ENCODE measurements at regions not wholly inside any gene's neighbourhood (a gene's known extent, or its start where the extent isn't known, plus 50 kb on each side); places are given as distances from the start of the nearest gene placed in this dataset.
"Not testable (repeated sequence)": the region's sequence is repeated elsewhere in the genome, so short reads cannot be mapped to it uniquely, and the experiment has no call there.

DNA sequence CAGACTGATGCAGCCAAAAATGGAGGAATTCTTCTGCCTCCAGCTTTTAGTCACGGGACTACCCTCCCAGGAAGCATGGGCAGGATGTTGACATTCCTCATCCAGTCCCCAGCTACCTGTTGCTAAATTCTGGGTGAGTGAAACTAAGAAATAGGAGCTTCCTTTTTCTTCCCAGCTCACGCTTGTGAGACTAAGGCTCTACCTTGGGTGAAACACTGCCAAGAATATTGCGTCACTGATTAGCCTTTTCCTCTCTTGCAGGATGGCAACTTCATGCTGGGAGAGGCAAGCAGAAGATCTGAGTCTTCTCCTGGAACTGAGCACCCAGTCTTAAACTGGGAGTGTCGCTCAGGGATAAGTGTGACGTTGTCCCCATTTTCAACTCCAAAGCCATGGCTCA is 59.7 kb downstream of the RNU2-63P start:
- DNase-seq, result not testable (repeated sequence)

DNA sequence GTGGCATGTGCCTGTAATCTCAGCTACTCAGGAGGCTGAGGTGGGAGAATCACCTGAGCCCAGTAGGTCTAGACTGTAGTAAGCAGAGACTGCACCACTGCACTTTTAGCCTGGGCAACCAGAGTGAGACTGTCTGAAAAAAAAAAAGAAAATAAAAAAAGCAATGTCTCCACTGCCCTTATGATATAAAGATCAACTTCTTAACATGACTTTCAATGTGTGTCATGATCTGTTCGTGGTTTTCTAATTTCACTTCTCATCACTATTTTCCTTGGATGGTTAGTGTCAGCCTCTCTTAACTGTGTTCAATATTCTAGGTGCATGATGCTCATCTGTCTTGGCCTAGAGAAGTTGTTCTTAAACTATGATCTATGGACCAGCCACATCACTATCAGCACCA is 67.3 kb downstream of the RNU2-63P start:
- not testable (repeated sequence) for DNase-seq

GRCh38 chr2:87946644-87947370 is 69.5 kb downstream of the RNU2-63P start:
- DNase-seq, result not testable (repeated sequence)

GRCh38 chr2:87939299-87939698 is 77.0 kb downstream of the RNU2-63P start:
- not testable (repeated sequence) for DNase-seq

GRCh38 chr2:87919023-87919665 is 93.5 kb upstream of the RGPD2 start:
- DNase-seq, result not testable (repeated sequence)

DNA sequence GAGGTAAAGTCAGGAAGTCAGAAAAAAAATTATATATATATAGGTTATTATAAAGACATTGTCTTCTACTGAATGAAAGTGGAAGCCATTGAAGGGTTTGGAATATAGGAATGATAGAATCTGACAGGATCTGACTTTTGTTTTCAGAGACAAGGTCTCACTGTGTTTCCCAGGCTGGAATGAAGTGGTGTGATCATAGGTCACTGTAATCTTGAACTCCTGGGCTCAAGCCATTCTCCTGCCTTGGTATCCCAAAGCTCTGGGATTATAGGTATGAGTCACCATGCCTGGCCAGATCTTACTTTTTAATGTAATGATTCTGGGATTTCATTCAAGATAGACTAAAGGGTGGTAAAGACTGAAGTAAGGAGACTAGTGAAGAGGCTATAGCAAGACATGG is 91.6 kb upstream of the RGPD2 start:
- not testable (repeated sequence) for DNase-seq

GRCh38 chr2:87910848-87911247 is 85.3 kb upstream of the RGPD2 start:
- not testable (repeated sequence) for DNase-seq

- DNase-seq, result not testable (repeated sequence)
Observed at GRCh38 chr2:87909042-87909441, 83.4 kb upstream of the RGPD2 start.

- not testable (repeated sequence) for DNase-seq
Observed at GRCh38 chr2:87907556-87908099, 82.0 kb upstream of the RGPD2 start.

DNA sequence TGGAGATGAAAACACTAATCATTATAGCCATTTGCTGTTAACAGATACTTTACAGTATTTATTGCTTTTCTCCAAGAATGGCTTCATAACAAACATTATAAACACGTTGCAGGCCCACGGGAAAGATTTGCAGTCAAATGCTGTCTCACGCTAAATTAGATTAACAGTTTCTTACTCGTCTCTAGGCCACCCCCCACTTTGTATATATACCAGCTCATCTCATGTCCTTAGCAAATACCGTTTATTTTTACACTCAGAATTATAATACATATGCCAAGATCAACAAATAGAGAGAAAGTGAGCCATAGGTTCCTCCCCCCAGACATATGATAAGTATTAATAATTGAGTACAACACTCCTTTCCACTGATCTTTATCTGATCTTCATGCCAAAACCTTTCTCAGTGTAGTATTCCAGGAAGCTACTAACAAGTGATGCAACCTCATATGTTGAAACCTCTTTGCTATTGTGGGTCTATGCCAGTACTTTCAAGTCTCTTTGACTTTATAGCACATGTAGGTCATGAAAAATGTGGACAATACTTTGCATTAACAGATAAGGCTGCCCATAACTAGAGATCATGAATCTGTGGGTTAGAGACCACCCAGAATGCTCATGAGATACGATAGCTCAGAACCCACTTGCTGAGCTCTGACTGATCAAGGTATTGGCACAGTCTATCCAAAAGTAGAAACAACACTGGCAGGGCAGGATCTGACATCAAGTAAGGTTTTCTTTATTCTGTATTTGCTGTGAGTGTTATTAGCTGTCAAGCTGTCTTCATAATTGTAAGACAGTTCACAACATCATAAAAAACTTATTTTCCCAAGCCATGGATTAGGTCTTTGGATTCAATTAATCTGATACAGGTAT is 77.9 kb upstream of the RGPD2 start:
- DNase-seq, result peak; percentile 64

DNA sequence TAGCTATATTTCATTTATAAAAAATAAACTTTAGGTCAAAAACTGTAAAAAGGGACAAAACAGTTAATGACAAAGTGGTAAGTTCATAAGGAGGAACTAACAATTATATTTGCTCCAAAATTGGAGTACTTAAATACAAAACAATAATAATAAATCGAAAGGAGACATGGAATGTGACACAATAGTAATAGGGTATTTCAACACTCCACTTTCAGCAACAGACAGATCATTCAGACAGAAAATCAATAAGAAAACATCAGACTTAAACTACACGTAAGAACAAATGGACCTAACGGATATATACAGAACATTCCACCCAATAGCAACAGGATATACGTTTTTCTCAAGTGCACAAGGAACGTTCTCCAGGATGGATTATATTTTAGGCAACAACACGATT is 58.1 kb upstream of the RGPD2 start:
- DNase-seq, result not testable (repeated sequence)

Data from fibroblast of skin of right quadriceps (primary cell).